HG03108 (cell line): ENCODE measurements at regions not wholly inside any gene's neighbourhood (a gene's known extent, or its start where the extent isn't known, plus 50 kb on each side); places are given as distances from the start of the nearest gene placed in this dataset.
"Not testable (repeated sequence)": the region's sequence is repeated elsewhere in the genome, so short reads cannot be mapped to it uniquely, and the experiment has no call there.

Experiments used
- ATAC-seq: cut with Tn5 transposase; IDR thresholded peaks from one replicate; pipeline ENCODE4 v1.9.1; 2021; ENCODE audit warnings: moderate library complexity; ENCODE audit not compliant: unreplicated experiment

- no peak for ATAC-seq
These were observed 167.9 kb downstream of the INHBB start for GRCh38 chr2:120513776-120514357.

DNA sequence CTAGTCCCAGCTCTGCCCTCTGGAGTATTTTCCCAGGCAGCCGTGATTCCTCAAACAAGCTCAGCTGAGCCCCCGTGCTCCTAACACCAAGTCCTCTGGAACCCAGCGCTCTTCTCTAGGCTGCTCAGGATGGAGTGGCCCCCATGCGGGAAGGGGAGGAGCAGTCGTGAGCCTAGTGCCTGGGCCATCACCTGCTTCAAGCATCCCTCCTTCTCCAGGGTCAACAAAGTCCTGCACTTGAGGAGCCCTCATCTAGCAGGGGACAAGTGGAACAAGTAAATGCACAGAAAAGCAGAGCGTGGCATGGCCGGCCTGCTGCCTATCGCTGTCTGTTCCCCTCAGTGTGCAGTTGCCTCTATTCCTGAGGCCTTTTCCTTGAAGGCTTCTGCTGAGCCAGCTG, 168.6 kb downstream of the INHBB start:
- no peak for ATAC-seq

DNA sequence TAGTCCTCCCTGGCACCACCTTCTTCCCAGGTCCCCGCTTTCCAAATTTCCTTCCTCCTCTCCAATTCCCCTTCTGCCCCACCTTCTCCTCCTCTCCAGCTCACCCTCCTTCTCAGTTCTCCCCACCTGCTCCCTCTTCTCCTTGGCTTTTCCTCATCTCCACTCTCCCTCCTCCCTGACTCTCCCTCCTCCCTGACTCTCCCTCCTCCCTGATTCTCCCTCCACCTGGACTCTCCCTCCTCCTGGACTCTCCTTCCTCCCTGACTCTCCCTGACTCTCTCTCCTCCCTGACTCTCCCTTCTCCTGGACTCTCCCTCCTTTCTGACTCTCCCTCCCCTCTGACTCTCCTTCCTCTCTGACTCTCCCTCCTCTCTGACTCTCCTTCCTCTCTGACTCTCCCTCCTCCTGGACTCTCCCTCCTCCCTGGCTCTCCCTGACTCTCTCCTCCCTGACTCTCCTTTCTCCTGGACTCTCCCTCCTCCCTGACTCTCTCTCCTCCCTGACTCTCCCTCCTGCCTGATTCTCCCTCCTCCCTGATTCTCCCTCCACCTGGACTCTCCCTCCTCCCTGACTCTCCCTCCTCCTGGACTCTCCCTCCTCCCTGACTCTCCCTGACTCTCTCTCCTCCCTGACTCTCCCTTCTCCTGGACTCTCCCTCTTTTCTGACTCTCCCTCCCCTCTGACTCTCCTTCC, 169.3 kb downstream of the INHBB start:
- ATAC-seq: not testable (repeated sequence)

GRCh38 chr2:120515759-120516678, 170.1 kb downstream of the INHBB start:
- ATAC-seq: no peak

- no peak for ATAC-seq
These were observed 170.9 kb downstream of the INHBB start for GRCh38 chr2:120516679-120517314.

DNA sequence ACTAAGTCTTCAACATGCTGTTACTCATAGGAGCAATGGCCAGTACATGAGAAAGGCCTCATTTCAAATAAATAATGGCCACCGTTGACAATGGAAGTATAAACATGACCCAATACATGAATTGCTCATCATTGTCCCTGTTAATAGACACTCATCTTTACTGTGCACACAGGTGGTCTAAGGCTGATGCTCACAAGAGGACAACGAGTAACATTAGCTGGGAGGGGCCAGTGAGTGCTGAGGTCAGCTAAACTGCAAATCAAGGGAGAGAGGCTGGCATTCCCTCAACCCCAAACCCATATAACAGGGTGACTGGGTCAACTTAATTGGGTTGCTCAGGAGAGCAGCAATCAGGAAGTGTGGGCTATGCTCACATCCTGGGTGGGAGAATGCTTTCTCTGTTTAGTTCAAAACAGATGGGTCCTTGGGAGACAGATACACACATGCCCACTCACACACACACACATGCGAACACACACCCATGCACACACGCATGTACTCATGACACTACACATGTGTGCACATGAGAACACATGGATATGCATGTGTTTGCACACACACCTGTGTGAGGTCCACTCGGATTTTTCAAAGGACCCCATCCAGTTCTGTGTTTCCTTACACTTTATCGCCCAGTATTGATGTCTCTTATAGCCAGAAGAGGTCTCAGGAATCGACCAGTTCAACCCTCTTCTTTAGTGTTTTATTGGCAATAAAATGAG, 172.0 kb downstream of the INHBB start:
- no peak for ATAC-seq

DNA sequence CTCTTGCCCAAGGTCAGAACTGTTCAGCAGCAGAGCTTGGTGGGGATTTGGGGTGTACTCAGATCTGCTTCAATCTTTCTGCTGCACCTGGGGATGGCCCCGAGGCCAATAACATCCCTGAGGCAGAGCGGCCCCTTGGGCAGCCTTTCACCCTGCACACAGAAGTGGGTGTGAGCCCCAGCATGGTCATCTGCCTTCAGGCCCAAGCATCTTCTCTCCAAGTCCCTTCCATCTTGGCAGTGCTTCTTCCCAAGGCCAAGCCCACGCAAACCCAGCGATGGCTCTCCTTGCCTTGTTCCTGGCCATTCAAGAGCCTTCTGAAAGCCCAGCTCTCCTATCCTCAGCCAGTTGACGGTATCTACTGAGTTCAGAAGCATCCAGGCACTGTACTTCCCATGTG, 172.9 kb downstream of the INHBB start:
- ATAC-seq: no peak

- no peak for ATAC-seq
These were observed 173.5 kb downstream of the INHBB start for GRCh38 chr2:120519469-120519868.

GRCh38 chr2:120520454-120520853, 174.5 kb downstream of the INHBB start:
- no peak for ATAC-seq

GRCh38 chr2:120520929-120521912, 175.3 kb downstream of the INHBB start:
- no peak for ATAC-seq

GRCh38 chr2:120522151-120522751, 176.3 kb downstream of the INHBB start:
- no peak for ATAC-seq

DNA sequence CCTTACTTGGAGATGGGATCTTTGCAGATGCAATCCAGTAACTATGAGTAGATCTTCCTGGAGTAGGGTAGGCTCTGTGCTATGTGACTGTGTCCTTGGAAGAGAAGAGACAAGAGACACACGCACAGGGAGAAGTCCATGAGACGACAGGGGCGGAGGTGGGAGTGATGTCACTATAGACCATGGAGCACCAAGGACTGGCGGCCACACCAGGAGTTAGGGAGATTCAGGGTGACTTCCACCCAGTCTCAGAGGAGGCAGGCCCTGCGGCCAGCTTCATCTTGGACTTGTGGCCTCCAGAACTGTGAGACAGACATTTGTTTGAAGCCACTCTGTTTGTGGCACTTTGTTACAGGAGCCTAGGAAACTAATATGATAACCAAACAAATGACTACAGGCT, 177.8 kb downstream of the INHBB start:
- no peak for ATAC-seq

GRCh38 chr2:120524174-120524573, 178.2 kb downstream of the INHBB start:
- ATAC-seq: no peak

GRCh38 chr2:120525056-120526046, 179.4 kb downstream of the INHBB start:
- ATAC-seq: no peak

GRCh38 chr2:120526047-120526562, 180.2 kb downstream of the INHBB start:
- no peak for ATAC-seq

DNA sequence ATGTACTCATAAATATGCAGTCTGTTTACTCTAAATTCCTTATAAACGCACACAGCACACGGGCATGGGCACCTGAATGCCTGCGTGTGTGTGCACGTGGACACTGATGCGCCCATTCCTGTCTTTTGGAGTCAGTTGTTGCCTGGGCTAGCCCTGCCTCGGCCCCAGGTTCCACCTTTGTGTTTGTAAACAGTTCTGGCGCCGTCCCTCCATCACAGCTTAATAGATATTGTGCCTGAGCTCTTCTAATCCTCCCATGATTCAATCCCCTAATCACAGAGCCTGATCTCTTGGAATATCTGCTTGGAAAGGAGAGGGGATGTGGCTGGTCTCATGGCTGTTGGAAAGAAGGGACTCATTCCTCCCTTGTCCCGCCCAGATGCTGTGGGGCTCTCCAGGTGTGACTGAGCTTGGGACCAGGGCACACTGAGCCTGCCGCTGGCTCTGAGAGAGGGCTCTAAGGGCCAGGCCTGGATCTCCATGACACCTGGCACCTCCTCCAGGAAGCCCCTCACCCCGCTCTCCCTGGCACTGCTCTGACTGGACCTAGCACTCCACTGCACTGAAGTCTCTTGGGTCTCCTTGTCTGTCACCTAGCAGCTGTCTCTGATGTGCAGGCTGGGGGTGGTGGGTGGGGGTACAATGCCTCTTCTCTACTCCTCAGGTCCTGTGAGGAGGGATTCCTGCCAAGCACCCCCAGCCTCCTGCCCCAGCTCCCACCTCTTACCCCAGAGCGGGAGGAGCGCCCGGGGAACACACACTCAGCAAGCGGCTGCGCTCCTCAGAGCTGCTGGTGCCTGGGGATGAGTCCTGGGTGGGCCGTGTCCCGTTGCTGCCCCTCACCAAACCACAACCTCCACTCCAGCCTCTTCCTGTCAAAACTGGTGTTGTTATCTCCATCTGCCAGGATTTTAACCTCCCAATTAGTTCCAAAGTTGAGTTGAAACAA, 181.3 kb downstream of the INHBB start:
- no peak for ATAC-seq
